Upper lobe of right lung (tissue), 1 donor: ENCODE measurements at regions not wholly inside any gene's neighbourhood (a gene's known extent, or its start where the extent isn't known, plus 50 kb on each side); places are given as distances from the start of the nearest gene placed in this dataset.

Experiments used
- ATAC-seq: fragments of 200-7000 bp; cut with Tn5 transposase; one replicate; pipeline ENCODE4 v1.9.1; 2020; ENCODE audit warnings: mild to moderate bottlenecking, moderate library complexity
- DNase-seq: peaks from one replicate; pipeline ENCODE4 v3.0.0-alpha.2; 2020
- H3K27ac ChIP-seq: fragments of 200-600 bp; one replicate; pipeline ENCODE4 v1.8.0; 2022
- H3K27me3 ChIP-seq: fragments of 200-600 bp; one replicate; pipeline ENCODE4 v1.8.0; 2022; ENCODE audit warnings: mild to moderate bottlenecking
- H3K36me3 ChIP-seq: fragments of 200-600 bp; one replicate; pipeline ENCODE4 v1.8.0; 2022
- H3K4me1 ChIP-seq: fragments of 200-600 bp; one replicate; pipeline ENCODE4 v1.8.0; 2022
- H3K4me3 ChIP-seq: fragments of 200-600 bp; one replicate; pipeline ENCODE4 v1.8.0; 2022; ENCODE audit warnings: mild to moderate bottlenecking
- H3K9me3 ChIP-seq: fragments of 200-600 bp; one replicate; pipeline ENCODE4 v1.8.0; 2022
- CTCF ChIP-seq: fragments of 200-600 bp; IDR thresholded peaks from one replicate; pipeline ENCODE4 v1.8.0; 2022; ENCODE audit warnings: antibody characterized with exemption
- intact Hi-C: fragments of 100-400 bp; cut with DNase I; formaldehyde crosslinking; loops from one replicate; pipeline ENCODE4 v1.11.0; 2022
- donor health status: DM: no; HTN: yes; CAD: no; lungs with severe emphysema.

GRCh38 chr13:40238761-40239160, 427.7 kb downstream of the FOXO1 start:
- ATAC-seq (no peak), DNase-seq (no peak)
- Histone ChIP-seq H3K27me3 (no peaks in the 10 kb centered on the region), H3K4me3 (no peak overlapping the region), H3K27ac (no peak overlapping the region), H3K4me1 (peaks cover 6% of the 10 kb centered on the region), H3K36me3 (no peaks in the 10 kb centered on the region), H3K9me3 (no peaks in the 10 kb centered on the region)
- TF ChIP-seq CTCF: no peak
- intact Hi-C loops: no loop called here

GRCh38 chr13:40240293-40240692, 426.1 kb downstream of the FOXO1 start:
- Histone ChIP-seq H3K4me3 (no peak overlapping the region), H3K9me3 (no peaks in the 10 kb centered on the region), H3K27ac (no peak overlapping the region), H3K36me3 (no peaks in the 10 kb centered on the region), H3K4me1 (peaks cover 4% of the 10 kb centered on the region), H3K27me3 (no peaks in the 10 kb centered on the region)
- intact Hi-C loops: no loop called here
- TF ChIP-seq CTCF: no peak
- DNase-seq (no peak), ATAC-seq (no peak)

- Histone ChIP-seq H3K27me3 (no peaks in the 10 kb centered on the region), H3K36me3 (no peaks in the 10 kb centered on the region), H3K9me3 (no peaks in the 10 kb centered on the region), H3K4me1 (no peaks in the 10 kb centered on the region), H3K4me3 (no peak overlapping the region), H3K27ac (no peak overlapping the region)
- intact Hi-C loops: no loop called here
- DNase-seq (no peak), ATAC-seq (no peak)
- no peak for TF ChIP-seq CTCF
These were observed 425.2 kb downstream of the FOXO1 start for GRCh38 chr13:40241125-40241798.

GRCh38 chr13:40243047-40243446, 423.4 kb downstream of the FOXO1 start:
- Histone ChIP-seq H3K4me3 (no peak overlapping the region), H3K4me1 (no peaks in the 10 kb centered on the region), H3K36me3 (no peaks in the 10 kb centered on the region), H3K27me3 (no peaks in the 10 kb centered on the region), H3K9me3 (no peaks in the 10 kb centered on the region), H3K27ac (no peak overlapping the region)
- intact Hi-C loops: no loop called here
- TF ChIP-seq CTCF: no peak
- DNase-seq (no peak), ATAC-seq (no peak)

- H3K27ac ChIP-seq: no peak overlapping the region
- H3K27me3 ChIP-seq: no peaks in the 10 kb centered on the region
- DNase-seq (no peak), ATAC-seq (no peak)
- intact Hi-C loops: no loop called here
- TF ChIP-seq CTCF: no peak
- no peaks in the 10 kb centered on the region for H3K4me1 ChIP-seq
- no peaks in the 10 kb centered on the region for H3K9me3 ChIP-seq
- no peaks in the 10 kb centered on the region for H3K36me3 ChIP-seq
- H3K4me3 ChIP-seq: no peak overlapping the region
These were observed 422.5 kb downstream of the FOXO1 start for GRCh38 chr13:40243982-40244381.

GRCh38 chr13:40245567-40245966, 420.9 kb downstream of the FOXO1 start:
- Histone ChIP-seq H3K9me3 (no peaks in the 10 kb centered on the region), H3K27ac (no peak overlapping the region), H3K4me1 (no peaks in the 10 kb centered on the region), H3K27me3 (no peaks in the 10 kb centered on the region), H3K36me3 (no peaks in the 10 kb centered on the region), H3K4me3 (no peak overlapping the region)
- DNase-seq (no peak), ATAC-seq (no peak)
- no peak for TF ChIP-seq CTCF
- intact Hi-C loops: no loop called here
